Heart left ventricle (tissue), 16 donors: ENCODE measurements at regions not wholly inside any gene's neighbourhood (a gene's known extent, or its start where the extent isn't known, plus 50 kb on each side); places are given as distances from the start of the nearest gene placed in this dataset.

Experiments used
- ATAC-seq, 4 donors: fragments of 200-7000 bp; cut with Tn5 transposase; one replicate each; pipeline ENCODE4 v1.9.1; 2020 to 2022; ENCODE audit warnings: moderate library complexity in 4 of 4, mild to moderate bottlenecking in 3 of 4, moderate number of reproducible peaks in 1 of 4
- DNase-seq, 5 donors: peaks; one replicate each; pipeline ENCODE4 v3.0.0-alpha.2; 2020
- H3K27ac ChIP-seq, 12 donors: fragments of 200-600 bp; sonication (generic) in 4 of 12; one replicate each; pipeline versions ENCODE4 v1.5.0 to v1.8.0; 2016 to 2022; ENCODE audit warnings: mild to moderate bottlenecking in 2 of 12
- H3K27me3 ChIP-seq, 9 donors: fragments of 200-600 bp; sonication (generic) in 2 of 9; one replicate each; pipeline versions ENCODE4 v1.5.1 to v1.8.0; 2016 to 2022; ENCODE audit warnings: mild to moderate bottlenecking in 3 of 9
- H3K36me3 ChIP-seq, 9 donors: fragments of 200-600 bp; sonication (generic) in 2 of 9; one replicate each; pipeline versions ENCODE4 v1.5.0 to v1.8.0; 2018 to 2022; ENCODE audit warnings: mild to moderate bottlenecking in 2 of 9
- H3K4me1 ChIP-seq, 12 donors: fragments of 200-600 bp; sonication (generic) in 4 of 12; one replicate each; pipeline versions ENCODE4 v1.5.0 to v1.8.0; 2016 to 2022; ENCODE audit warnings: mild to moderate bottlenecking in 3 of 12
- H3K4me3 ChIP-seq, 12 donors: fragments of 200-600 bp; sonication (generic) in 4 of 12; one replicate each; pipeline versions ENCODE4 v1.5.0 to v1.8.0; 2017 to 2022; ENCODE audit warnings: mild to moderate bottlenecking in 9 of 12, moderate library complexity in 4 of 12
- H3K9me3 ChIP-seq, 12 donors: fragments of 200-600 bp; sonication (generic) in 4 of 12; one replicate each; pipeline versions ENCODE4 v1.5.0 to v1.8.0; 2016 to 2022; ENCODE audit warnings: mild to moderate bottlenecking in 1 of 12
- POLR2A ChIP-seq, 2 donors: fragments of 450-650 bp; IDR thresholded peaks; one replicate each; pipeline ENCODE4 v1.6.1; 2017; ENCODE audit warnings: antibody characterized with exemption in 2 of 2, mild to moderate bottlenecking in 2 of 2, moderate library complexity in 2 of 2
- WGBS, 4 donors: extraction: QIAGEN DNeasy Blood & Tissue Kit in 2 of 4; methylation state at CpG; one replicate each; pipeline versions ENCODE4 v1.1.5 to v1.1.7; 2013 to 2018; 5-methylcytosine and 5-hydroxymethylcytosine counted together
- intact Hi-C, 10 donors: fragments of 100-400 bp; cut with DNase I; formaldehyde crosslinking; loops; one replicate each; pipeline versions ENCODE4 v1.11.1 to v1.14.2; 2022
- TF ChIP-seq, protein P1 (sequence below), 12 donors: fragments of 200-600 bp; sonication (generic) in 4 of 12; IDR thresholded peaks; one replicate each; pipeline versions ENCODE4 v1.5.0 to v1.8.0; 2018 to 2022; ENCODE audit warnings: antibody characterized with exemption in 12 of 12, mild to moderate bottlenecking in 5 of 12
- donor health status: ischemic (EF 13 %, LVEDD 7.1; RV severe dilation, severe dysfunction).
- donor health status: healthy with polysubstance abuse.
- donor health status: DM: no; HTN: yes; CAD: no.
- donor health status: DM: no; HTN: no; CAD: no.
- donor health status: ischemic (EF 25% LVEDD 6.9; RV normal size, moderate dysfunction).
- donor health status: ischemic (EF 25% LVEDD 5.7; RV mildly dilated, moderate dysfunction).
- donor health status: healthy.
- donor health status: DM: yes; HTN: yes; CAD: no.
- donor health status: ischemic (EF 35%, LVEDD 5.7; RV mildly dilated, moderate dysfunction).
- donor health status: nonischemic (EF 11% LVEDD 7.7; RV severe dilation, severe dysfunction).
- donor health status: DM: yes; HTN: yes; CAD: no.
- donor health status: PGD.
- donor health status: ischemic (EF 29% LVEDD 5.4; RV normal size, mild dysfunction).
- donor health status: nonischemic (EF 23%, LVEDD 6.1; RV moderate dilation, normal function).

DNA sequence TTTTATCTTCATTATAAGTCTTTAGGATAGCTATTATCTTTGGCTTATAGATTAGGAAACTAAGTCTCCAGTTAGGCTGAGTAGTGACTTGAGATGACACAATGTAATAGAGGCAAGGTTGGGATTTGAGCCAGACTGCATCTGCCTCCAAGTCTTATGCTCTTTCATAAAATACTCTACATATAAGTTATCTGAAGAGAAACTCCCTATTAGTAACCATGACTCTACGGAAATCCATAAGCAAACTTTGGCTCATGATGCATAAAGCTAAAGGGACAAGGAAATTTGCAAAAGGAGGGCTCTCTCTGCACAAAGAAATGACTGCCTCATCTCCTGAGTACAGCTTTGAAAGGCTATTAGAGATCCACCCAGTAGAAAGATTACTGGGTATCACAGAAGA is 77.6 kb upstream of the FRMD4B start:
- Histone ChIP-seq H3K27me3 (no peaks in the 10 kb centered on the region), H3K36me3 (no peaks in the 10 kb centered on the region), H3K4me3 (no peak overlapping the region), H3K4me1 (peaks cover 0 to 8% (median 0%) of the 10 kb centered on the region in 12 donors), H3K27ac (no peak overlapping the region), H3K9me3 (peaks cover 0 to 4% (median 0%) of the 10 kb centered on the region in 12 donors)
- WGBS, 4 donors: 91 to 96% (median 94%) methylated on average over 1 of the region's 1 CpG
- no peak for DNase-seq
- ATAC-seq: no peak
- TF ChIP-seq, protein P1, sequence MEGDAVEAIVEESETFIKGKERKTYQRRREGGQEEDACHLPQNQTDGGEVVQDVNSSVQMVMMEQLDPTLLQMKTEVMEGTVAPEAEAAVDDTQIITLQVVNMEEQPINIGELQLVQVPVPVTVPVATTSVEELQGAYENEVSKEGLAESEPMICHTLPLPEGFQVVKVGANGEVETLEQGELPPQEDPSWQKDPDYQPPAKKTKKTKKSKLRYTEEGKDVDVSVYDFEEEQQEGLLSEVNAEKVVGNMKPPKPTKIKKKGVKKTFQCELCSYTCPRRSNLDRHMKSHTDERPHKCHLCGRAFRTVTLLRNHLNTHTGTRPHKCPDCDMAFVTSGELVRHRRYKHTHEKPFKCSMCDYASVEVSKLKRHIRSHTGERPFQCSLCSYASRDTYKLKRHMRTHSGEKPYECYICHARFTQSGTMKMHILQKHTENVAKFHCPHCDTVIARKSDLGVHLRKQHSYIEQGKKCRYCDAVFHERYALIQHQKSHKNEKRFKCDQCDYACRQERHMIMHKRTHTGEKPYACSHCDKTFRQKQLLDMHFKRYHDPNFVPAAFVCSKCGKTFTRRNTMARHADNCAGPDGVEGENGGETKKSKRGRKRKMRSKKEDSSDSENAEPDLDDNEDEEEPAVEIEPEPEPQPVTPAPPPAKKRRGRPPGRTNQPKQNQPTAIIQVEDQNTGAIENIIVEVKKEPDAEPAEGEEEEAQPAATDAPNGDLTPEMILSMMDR (IDR thresholded peaks at IDR 0.05): no peak
- intact Hi-C loops: no loop called here

DNA sequence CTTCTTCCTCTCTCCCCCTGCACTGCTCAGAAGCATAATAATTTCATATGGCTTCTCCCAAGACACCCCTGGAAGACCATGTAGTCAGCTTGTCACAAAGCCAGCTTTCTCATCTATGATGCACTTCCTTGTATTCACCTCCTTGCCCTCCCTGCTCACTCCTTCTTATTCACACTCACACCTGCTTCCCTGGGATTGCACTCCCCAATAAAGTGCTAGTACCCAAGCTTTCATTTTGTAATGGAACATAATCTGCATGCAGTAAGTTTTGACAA is 76.9 kb upstream of the FRMD4B start:
- no peak overlapping the region for H3K27ac ChIP-seq
- no peak overlapping the region for H3K4me3 ChIP-seq
- peaks cover 0 to 8% (median 0%) of the 10 kb centered on the region in 12 donors for H3K4me1 ChIP-seq
- TF ChIP-seq, protein P1 (IDR thresholded peaks at IDR 0.05): no peak
- no peak for TF ChIP-seq POLR2A (IDR thresholded peaks at IDR 0.05)
- intact Hi-C loops: no loop called here
- DNase-seq (no peak), ATAC-seq (peak in 1 of 4 donors; percentile 18)
- no peaks in the 10 kb centered on the region for H3K27me3 ChIP-seq
- H3K9me3 ChIP-seq: peaks cover 0 to 4% (median 0%) of the 10 kb centered on the region in 12 donors
- H3K36me3 ChIP-seq: no peaks in the 10 kb centered on the region

DNA sequence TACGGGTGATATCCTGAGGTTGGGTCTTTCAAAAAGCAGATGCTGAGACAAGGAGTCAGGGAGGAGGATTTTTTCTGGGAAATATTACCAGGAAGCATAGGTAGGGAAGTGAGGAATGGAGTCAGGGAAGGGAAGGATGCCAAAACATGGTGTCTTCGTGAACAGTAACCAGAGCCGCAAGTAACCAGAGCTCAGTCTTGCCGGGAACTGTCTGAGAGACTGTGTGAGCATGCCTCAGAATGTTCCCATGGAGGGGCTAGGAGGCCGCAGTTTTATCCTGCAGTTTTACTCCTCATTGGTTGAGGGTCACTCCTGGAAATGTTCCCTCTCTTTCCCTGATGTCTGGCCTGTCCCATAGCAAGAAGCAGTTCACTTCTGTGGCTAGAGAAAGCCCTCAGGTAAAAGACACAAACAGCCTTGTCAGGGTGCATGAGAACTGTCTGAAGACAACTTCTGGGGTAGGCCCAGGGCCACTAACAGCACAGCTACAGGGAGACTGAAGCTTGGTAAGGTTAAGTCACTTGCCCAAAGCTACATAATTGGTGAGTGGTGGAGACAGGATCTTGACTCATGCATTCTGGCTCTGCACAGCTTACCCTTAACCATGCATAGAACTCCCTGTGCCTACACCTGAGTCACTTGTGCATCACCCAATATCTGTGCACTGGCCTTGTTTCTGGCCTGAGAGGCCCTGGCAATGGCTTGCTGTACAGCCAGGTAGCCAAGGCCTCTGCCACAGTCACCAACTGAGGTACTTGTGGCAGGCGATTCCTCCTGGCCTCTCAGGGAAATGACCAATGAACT is 76.3 kb upstream of the FRMD4B start:
- ATAC-seq (no peak), DNase-seq (no peak)
- Histone ChIP-seq H3K4me3 (no peak overlapping the region), H3K9me3 (peaks cover 0 to 4% (median 0%) of the 10 kb centered on the region in 12 donors), H3K4me1 (peaks cover 0 to 8% (median 0%) of the 10 kb centered on the region in 12 donors), H3K27me3 (no peaks in the 10 kb centered on the region), H3K27ac (no peak overlapping the region), H3K36me3 (no peaks in the 10 kb centered on the region)
- intact Hi-C loops: no loop called here
- 88 to 89% (median 88%) methylated on average over 6 of the region's 6 CpGs for WGBS, 4 donors
- TF ChIP-seq, protein P1 (IDR thresholded peaks at IDR 0.05): no peak
- TF ChIP-seq POLR2A (IDR thresholded peaks at IDR 0.05): no peak

DNA sequence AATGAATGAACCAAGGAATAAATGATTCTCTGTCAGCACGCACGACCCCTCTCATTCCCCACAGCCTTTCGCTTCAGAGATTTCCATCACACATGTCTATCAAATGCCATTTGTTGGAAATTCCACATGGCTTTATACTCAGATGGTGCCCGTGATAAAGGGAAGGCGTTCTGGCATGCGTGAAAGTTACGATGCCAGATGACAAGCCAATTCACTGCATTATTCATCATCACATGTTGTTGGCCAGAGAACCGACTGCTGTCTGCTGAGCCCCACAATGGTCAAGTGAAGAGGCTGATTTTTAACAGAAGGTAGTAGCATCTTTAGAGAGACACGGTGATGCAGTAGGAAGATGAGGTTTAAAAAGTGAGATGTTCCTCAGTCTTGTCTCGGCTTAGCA is 74.1 kb upstream of the FRMD4B start:
- H3K27ac ChIP-seq: no peak overlapping the region
- H3K4me3 ChIP-seq: no peak overlapping the region
- H3K4me1 ChIP-seq: peaks cover 0 to 8% (median 0%) of the 10 kb centered on the region in 12 donors
- TF ChIP-seq, protein P1 (IDR thresholded peaks at IDR 0.05): no peak
- TF ChIP-seq POLR2A (IDR thresholded peaks at IDR 0.05): no peak
- no peaks in the 10 kb centered on the region for H3K27me3 ChIP-seq
- no peak for ATAC-seq
- 84 to 92% (median 89%) methylated on average over 10 of the region's 10 CpGs for WGBS, 4 donors
- H3K36me3 ChIP-seq: no peaks in the 10 kb centered on the region
- intact Hi-C loops: no loop called here
- no peaks in the 10 kb centered on the region for H3K9me3 ChIP-seq
- no peak for DNase-seq
